GM21619 (cell line): ENCODE measurements at regions not wholly inside any gene's neighbourhood (a gene's known extent, or its start where the extent isn't known, plus 50 kb on each side); places are given as distances from the start of the nearest gene placed in this dataset.
"Not testable (repeated sequence)": the region's sequence is repeated elsewhere in the genome, so short reads cannot be mapped to it uniquely, and the experiment has no call there.

Experiments used
- ATAC-seq: cut with Tn5 transposase; IDR thresholded peaks from one replicate; pipeline ENCODE4 v1.9.1; 2021; ENCODE audit not compliant: unreplicated experiment

DNA sequence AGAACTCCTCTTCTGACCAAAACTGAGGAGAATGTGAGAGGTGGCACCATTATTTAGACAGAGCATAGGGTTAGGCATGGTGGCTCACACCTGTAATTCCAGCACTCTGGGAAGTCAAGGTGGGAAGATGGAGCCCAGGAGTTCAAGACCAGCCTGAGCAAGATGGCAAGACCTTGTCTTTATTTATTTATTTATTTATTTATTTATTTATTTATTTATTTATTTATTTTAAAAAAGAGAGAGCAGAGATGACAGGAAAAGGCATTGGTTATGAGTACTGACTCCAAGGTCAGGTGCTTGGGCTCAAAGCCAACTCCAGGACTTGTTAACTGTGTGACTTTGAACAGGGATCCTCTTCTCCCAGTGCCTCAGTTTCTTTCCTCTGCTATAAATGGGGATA, 217.7 kb downstream of the MEX3B start:
- no peak for ATAC-seq

DNA sequence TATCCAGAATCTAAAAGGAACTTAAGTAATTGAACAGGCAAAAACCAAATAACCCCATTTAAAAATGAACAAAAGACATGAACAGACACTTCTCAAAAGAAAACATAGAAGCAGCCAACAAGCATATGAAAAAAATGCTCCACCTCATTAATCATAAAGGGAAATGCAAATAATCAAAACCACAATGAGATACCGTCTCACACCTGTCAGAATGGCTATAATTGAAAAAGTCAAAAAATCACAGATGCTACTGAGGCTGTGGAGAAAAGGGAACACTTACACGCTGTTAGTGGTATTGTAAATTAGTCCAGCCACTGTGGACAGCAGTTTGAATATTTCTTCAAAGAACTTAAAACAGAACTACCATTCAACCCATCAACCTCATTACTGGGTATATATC, 220.7 kb downstream of the MEX3B start:
- no peak for ATAC-seq

DNA sequence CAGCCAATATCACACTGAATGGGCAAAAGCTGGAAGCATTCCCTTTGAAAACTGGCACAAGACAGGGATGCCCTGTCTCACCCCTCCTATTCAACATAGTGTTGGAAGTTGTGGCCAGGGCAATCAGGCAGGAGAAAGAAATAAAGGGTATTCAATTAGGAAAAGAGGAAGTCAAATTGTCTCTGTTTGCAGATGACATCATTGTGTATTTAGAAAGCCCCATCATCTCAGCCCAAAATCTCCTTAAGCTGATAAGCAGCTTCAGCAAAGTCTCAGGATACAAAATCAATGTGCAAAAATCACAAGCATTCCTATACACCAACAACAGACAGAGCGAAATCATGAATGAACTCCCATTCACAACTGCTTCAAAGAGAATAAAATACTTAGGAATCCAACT, 223.2 kb downstream of the MEX3B start:
- not testable (repeated sequence) for ATAC-seq

DNA sequence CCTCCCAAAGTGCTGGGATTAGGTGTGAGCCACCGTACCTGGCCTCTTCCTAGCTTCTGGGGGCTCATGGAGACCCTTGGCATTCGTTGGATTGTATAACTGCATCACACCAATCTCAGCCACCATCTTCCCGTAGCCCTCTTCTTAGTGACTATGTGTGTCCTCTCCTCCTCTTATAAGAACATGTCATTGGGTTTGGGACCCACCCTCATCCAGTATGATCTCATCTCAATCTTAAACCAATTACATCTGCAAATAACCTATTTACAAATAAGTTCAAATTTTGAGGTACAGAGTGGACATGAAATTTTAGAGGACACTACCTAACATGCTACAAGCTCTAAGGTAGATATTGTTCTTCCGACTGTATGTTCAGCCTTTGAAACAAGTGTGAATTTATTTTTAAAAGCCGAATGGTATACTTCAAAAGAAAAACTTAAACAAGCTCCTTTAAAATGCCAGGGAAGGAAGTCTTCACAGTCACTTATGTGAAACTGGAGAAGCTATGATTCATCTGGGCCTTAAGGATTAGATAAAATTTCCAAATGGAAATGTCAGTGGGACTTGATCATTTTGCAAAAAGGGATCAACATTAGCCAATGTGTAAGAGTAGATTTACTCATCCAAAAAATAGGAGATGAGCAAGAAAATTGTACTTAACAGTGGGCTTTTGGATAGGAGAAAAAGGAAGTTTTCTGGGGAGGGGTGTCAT, 225.7 kb downstream of the MEX3B start:
- no peak for ATAC-seq

DNA sequence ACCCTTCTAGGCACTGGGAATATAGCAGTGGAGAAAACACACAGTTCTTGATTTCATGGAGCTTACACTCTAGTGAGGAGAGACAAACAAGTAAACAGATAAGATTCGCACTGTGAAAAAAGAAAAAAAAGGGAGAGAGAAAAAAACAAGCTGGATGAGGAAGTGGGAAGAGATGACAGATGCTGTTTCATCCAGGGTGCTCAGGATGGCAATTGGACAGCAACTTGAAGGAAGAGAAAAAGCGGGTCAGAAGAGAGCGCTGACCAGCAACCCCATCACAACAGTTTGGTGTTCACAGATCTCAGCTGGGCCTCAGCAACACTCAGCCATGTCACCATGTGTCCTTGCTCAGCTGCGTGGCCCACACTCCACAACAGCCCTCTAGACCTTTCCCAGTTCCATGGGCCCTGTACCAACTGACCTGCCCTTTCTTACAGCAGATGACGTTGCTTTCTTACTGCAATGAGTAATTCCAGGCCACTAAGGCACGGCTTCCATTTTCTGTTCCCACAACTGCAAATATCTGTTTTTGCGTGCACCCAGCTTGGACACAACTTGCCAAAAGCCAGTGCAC, 230.8 kb downstream of the MEX3B start:
- no peak for ATAC-seq

DNA sequence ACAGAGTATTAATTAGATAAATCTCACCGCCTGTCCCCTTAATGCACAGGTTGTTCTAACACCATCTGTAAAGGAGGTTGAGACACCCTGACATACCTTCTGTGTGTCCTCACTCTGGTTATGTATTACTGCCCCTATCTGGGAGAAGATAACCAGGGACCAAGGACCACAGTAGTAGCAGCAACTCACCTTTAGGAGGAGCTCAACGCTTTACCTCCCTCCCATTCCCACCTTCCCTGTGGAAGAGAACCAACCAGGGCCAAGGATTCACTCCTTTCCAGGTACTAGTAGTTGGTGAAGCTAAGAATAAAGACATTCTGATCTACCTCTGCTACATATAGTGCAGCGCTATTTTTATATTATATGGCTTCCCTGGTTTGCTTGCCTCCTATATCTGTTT, 232.6 kb downstream of the MEX3B start:
- no peak for ATAC-seq

DNA sequence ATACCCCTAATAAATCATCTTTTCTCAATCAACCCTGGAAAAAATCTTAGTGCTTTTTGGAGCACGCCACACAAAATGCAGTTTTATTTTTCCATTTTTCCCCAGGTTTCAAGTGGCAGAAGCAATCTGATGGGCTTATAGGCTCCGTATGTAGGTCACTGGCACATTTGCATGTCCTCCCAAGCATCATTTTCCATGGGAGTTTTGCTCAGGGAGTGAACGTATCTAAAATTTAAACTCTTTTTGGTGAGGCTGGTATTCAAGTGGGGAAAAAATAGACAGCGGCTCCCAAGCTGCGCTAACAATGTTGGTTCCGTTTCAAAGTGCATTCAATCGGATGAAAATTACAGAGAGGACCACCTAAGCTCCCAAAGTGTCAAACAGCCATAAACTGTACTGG, 233.4 kb downstream of the MEX3B start:
- no peak for ATAC-seq

DNA sequence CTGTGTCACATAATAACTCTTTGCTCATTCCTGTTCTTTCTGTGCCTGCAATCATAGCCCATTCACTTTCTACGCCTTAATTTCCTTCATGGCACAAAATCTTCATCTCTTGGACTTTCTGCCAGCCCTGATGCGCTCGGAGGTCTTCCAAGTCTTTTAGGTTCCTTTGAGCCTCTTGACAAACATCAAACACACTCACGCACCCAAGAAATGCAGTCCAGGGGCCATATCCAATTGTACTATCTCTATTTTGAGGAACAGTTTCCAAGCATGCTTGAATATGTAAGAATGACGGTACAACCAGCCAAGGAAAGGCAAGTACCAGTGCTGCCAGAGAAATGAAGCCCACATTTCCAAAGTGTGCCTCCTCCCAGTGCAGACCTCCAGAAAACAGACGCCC, 234.1 kb downstream of the MEX3B start:
- ATAC-seq: no peak

DNA sequence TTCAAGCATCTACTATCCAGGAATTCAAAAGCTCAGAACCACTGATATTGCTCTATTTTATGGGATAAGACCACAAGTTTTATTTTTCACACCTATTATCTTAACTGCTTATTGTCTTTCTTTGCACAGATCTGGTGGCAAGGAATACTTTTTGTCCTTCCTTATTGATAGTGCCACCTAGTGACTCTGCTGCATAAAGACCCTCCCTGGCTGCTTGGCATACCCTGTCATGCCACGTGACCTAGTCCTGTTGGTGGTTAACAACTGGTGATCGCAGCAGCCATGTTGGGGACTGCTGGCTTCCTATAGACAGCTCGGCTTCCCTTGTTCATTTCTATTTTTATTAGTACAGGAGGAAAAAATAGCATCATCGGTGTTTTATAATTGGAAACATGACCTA, 236.3 kb downstream of the MEX3B start:
- ATAC-seq: no peak

DNA sequence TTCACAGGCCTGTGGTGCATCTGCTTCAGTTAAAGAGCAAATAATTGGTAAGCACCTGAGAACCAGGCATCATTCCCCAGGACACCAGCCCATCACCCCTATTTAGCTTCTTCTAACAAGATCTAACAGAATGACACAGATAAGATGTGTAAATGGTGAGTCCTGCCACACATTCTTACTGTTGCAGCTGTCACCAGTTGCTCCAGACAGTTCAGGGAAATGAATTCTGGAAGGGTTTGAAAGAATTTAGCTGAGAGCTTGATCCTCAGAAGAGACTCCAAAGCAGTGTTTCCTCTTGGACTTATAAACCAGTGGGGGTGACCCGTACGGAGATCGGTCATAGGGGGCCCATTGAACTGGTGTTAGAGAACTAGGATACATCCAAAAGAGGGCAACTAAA, 238.0 kb downstream of the MEX3B start:
- no peak for ATAC-seq

DNA sequence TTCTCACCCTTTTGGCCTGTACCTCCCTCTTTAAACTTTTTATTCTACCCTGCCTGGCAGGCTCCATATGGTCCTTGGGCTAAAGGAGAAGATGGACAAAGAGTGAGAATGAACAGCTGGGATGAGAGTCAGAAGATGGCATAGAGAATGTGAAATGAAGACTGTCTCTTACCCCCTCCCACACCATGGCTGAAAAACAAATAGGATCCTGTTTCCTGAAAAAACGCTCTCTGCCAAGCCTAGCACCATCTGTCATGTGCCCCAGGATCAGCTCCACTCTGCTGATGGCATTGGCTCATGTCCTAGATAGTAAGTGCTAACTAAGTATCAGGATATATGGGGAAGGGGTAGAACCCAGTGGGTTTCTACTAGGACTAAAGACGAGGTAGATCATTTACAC, 238.6 kb downstream of the MEX3B start:
- ATAC-seq: no peak

DNA sequence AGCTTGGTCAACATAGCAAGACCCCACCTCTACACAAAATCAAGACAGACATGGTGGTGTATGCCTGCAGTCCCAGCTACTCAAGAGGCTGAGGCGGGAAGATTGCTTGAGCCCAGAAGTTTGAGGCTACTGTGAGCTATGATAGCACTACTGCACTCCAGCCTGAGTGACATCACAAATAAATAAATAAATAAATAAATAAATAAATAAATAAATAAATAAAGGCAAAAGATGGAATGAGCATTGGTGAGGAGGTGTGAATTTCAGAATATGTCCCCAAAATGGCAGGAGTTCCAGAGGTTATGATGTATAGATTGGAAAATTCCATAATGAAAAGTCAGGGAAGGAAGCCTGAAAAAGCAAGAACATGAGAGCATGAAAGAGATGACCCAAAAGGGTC, 249.9 kb downstream of the MEX3B start:
- no peak for ATAC-seq

DNA sequence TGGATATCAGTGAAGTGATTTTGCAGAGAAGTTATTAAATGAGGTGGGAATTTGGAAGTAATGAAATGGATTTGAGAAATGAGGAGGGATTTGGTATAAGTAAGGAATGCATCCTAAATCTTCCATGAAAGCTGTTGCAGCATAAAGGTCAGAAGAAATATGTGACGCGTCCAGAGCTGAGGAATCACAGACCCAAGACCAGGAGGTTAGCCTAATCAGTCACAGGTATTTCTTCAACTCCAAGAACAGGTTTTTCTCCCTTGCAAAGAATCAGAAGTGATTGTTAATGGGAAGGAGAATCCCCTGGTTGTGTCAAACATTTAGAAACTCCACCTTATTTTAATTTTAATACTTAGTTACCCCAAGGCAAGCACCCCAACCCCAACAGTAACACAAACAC, 253.2 kb downstream of the MEX3B start:
- ATAC-seq: no peak

DNA sequence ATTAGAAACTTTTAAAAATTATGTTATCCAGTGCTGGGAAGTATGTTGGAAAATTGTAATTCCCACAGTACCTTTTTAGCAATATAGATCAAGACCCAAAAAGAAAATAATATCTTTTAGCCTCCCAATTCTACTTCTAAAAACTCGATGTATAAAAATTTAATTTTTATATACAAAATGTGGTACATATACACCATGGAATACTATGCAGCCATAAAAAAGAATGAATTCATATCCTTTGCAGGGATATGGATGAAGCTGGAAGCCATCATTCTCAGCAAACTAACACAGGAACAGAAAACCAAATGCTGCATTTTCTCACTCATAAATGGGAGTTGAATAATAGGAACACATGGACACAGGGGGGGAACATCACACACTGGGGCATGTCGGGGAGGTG, 254.5 kb downstream of the MEX3B start:
- not testable (repeated sequence) for ATAC-seq

DNA sequence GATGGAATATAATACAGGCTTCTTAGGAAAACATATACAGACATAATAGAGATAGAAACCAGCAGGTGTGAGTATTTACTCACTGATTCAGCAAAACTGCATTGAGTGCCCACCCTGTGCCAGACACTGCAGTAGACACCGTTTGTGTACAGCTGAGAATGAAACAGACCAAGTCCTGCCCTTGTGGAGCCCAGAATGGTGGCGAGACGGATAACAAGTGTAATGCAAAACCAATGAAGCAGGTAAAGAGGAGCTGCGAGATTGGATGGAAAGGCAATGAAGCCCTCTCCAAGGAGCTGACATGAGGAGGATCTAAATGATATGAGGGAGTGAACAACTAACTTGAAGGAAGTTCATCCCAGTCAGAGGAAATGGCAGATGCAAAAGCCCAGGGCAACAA, 256.4 kb downstream of the MEX3B start:
- no peak for ATAC-seq

DNA sequence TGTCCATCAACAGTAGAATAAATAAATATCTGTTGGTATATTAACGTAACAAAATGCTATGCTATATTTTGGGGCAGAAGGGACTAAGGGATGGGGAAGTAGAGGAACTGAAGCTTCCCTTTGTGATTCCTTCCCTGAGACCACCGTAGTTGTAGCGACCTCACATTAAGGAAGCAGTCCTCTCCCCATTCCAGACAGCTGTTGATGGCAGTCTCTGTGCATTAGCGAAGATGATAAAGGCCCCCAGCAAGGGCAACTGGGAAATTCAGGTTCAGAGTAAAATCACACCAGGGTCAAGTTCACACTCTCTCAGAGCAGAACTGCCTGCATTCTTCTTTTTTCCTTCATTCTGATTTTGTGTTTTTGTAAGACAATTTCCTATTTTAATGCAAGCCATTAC, 259.0 kb downstream of the MEX3B start:
- ATAC-seq: no peak

DNA sequence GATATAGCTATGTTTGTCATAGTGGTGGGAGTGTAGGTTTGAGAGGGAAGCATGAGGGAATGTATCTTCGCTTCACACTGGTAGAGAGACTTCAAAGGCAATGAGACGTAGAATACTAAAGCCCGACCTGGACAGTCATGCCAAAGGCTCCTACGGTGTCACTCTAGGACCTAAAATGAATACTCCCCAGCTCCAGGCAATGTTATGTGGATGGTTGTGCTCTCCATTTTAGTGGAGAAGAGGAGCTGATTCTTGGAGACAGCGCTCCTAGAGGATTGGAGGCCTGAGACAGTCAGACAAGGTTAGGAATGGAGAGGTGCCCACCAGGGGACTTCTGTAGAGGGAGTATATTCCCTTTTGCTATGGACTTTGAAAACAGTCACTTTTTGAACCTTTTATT, 260.1 kb downstream of the MEX3B start:
- ATAC-seq: no peak

DNA sequence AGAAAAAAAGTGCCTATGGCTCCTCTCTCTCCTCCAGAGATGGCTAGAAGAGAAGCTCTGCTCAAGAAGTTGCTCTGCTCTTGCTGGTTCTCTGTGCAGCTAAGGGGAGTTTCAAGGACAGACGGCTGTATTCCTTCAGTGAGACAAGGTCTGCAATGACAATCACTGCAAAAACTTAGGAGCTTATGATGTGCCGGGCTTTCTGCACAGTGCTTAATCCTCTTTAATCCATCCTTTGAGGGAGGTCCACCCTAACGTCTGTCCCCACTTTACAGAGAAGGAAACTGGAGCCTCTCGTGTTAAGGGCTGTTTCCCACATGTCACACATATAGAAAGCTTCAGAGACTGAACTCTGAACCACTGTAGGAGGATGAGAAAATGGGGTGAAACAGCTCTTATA, 260.6 kb downstream of the MEX3B start:
- no peak for ATAC-seq

DNA sequence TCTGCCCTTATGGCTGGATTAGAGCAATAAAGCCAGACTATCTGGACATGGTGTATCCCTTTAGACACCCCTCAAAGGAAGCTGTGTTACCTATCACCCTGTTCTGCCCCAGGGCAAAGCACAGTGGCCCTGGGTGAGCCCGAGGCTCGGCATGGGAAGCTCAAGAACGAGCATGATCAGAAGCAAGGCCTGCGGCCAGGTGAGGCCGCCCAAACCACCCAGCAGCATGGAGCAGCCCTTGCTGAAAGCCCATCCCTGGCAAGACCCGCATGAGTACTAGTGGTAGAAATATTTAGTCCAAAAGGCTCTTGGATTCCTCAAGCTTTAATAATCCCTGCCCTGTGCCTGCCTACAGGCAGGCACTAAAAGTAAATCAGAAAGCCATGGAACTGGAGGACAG, 261.1 kb downstream of the MEX3B start:
- no peak for ATAC-seq

DNA sequence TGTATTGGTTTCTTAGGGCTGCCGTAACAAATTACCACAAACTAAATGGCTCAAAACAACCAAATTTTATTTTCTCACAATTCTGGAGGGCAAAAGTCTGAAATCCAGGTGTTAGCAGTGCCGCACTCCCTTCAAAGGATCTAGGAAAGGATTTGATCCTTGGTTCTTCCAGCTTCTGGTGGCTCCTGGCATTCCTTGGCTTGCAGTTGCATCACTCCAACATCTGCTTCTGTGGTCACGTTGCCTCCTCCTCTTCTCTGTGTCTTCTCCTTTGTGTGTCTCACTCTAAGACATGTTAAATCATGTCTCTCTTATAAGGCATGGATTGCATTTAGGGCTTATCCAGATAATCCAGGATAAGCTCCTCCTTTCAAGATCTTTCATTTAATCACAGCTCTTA, 262.2 kb downstream of the MEX3B start:
- no peak for ATAC-seq

DNA sequence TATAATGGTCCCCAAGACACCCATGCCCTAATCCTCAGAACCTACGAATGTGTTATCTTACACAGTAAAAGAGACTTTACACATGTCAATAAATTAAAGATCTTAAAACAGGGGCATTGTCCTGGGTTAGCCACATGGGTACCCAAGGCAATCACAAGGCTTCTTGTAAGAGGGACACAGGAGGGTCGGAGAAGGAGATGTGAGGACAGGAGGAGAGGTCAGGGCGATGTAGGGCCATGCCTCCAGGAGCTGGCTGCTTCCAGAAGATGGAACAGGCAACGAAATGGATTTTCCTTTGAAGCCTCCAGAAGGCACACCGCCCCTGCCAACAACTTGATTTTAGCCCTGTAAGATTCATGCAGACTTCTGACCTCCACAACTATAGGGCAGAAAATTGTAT, 262.7 kb downstream of the MEX3B start:
- ATAC-seq: no peak

DNA sequence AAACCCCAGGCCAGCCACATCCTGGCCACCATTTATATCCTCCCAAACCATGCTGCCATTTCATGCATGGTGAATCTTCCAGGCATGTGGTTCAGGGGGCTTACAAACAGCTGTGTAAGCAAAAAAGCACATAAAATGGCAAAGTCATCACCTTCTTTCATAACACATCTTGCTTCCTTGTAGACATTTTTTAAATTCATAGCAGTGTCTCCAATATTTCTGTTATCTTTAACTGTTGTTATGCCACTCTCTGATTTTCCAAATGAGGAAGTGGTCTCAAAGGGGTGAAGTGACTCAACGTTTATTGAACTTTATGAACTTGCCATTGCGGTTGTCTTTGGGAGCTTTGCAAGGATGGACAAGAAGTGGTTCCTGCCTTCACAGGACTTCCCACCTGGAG, 264.4 kb downstream of the MEX3B start:
- no peak for ATAC-seq

DNA sequence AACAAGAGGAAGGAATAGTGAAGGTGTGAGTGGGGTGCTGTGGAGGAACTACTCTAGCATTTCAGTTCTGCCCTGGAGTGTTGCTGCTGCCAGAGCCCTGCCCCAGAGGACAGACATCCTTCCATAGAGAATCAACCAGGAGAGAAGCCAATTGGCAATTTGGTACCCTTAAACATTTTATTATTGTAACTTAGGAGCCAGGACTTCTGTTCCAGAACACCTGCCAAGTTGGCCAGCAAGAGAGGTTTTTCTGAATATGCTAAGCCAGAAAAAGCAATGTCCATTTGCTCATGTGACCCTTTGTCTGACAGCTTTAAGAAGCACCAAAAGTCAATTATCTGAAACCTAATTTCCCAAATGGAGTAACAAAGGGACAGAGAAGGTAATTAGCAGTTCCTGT, 264.9 kb downstream of the MEX3B start:
- ATAC-seq: no peak
